Right atrium auricular region (tissue), 2 donors: ENCODE measurements at regions not wholly inside any gene's neighbourhood (a gene's known extent, or its start where the extent isn't known, plus 50 kb on each side); places are given as distances from the start of the nearest gene placed in this dataset.

ENCODE experiments used
- DNase-seq: peaks from one replicate; pipeline ENCODE4 v3.0.0-alpha.2; 2019; ENCODE audit warnings: low spot score
- H3K27ac ChIP-seq, 2 donors: fragments of 200-600 bp; sonication (generic); 1 replicate in 1 of 2; 2 replicates in 1 of 2; pipeline ENCODE4 v1.5.1; 2016 to 2019
- H3K27me3 ChIP-seq, 2 donors: fragments of 200-600 bp; sonication (generic); one replicate each; pipeline versions ENCODE4 v1.5.1 to v1.6.0; 2017 to 2019
- H3K36me3 ChIP-seq: fragments of 200-600 bp; sonication (generic); one replicate; pipeline ENCODE4 v1.5.1; 2016
- H3K4me1 ChIP-seq, 2 donors: fragments of 200-600 bp; sonication (generic); one replicate each; pipeline versions ENCODE4 v1.5.1 to v1.6.0; 2017 to 2019
- H3K4me3 ChIP-seq, 2 donors: fragments of 200-600 bp; sonication (generic); 1 replicate in 1 of 2; 2 replicates in 1 of 2; pipeline ENCODE4 v1.5.1; 2017 to 2019; ENCODE audit warnings: mild to moderate bottlenecking in 1 of 2, moderate library complexity in 1 of 2
- H3K9me3 ChIP-seq, 2 donors: fragments of 200-600 bp; sonication (generic); one replicate each; pipeline ENCODE4 v1.5.1; 2019
- CTCF ChIP-seq, 2 donors: fragments of 200-600 bp; sonication (generic); IDR thresholded peaks; one replicate each; pipeline ENCODE4 v1.5.1; 2019; ENCODE audit warnings: antibody characterized with exemption in 2 of 2

- Histone ChIP-seq H3K9me3 (no peaks in the 10 kb centered on the region), H3K4me3 (no peak overlapping the region), H3K4me1 (no peaks in the 10 kb centered on the region), H3K36me3 (no peaks in the 10 kb centered on the region), H3K27ac (no peak overlapping the region), H3K27me3 (no peaks in the 10 kb centered on the region)
- no peak for DNase-seq
- no peak for TF ChIP-seq CTCF (IDR thresholded peaks at IDR 0.05)
These were observed 394.6 kb upstream of the RORA start for GRCh38 chr15:61623746-61624145.

- Histone ChIP-seq H3K27me3 (no peaks in the 10 kb centered on the region), H3K4me1 (no peaks in the 10 kb centered on the region), H3K4me3 (no peak overlapping the region), H3K36me3 (no peaks in the 10 kb centered on the region), H3K9me3 (peaks cover 0 to 17% of the 10 kb centered on the region in 2 donors), H3K27ac (no peak overlapping the region)
- no peak for TF ChIP-seq CTCF (IDR thresholded peaks at IDR 0.05)
- no peak for DNase-seq
These were observed 392.8 kb upstream of the RORA start for GRCh38 chr15:61621865-61622264.

- TF ChIP-seq CTCF (IDR thresholded peaks at IDR 0.05), result peak in 1 of 2 donors; percentile 60
- no peak for DNase-seq
These were observed 392.0 kb upstream of the RORA start for GRCh38 chr15:61621146-61621545.

GRCh38 chr15:61620151-61620550 is 391.0 kb upstream of the RORA start:
- TF ChIP-seq CTCF (IDR thresholded peaks at IDR 0.05), result no peak

More at GRCh38 chr15:61621146-61621545, 392.0 kb upstream of the RORA start:
- no peak overlapping the region for H3K4me3 ChIP-seq
- no peak overlapping the region for H3K27ac ChIP-seq
- H3K9me3 ChIP-seq, result peaks cover 0 to 20% of the 10 kb centered on the region in 2 donors
- H3K4me1 ChIP-seq, result no peaks in the 10 kb centered on the region
- H3K27me3 ChIP-seq, result no peaks in the 10 kb centered on the region
- no peaks in the 10 kb centered on the region for H3K36me3 ChIP-seq

GRCh38 chr15:61613729-61614128 is 384.6 kb upstream of the RORA start:
- no peak for TF ChIP-seq CTCF (IDR thresholded peaks at IDR 0.05)
- DNase-seq, result no peak
- Histone ChIP-seq H3K4me1 (no peaks in the 10 kb centered on the region), H3K27me3 (no peaks in the 10 kb centered on the region), H3K9me3 (peaks cover 0 to 54% of the 10 kb centered on the region in 2 donors), H3K4me3 (no peak overlapping the region), H3K27ac (no peak overlapping the region), H3K36me3 (no peaks in the 10 kb centered on the region)

More at GRCh38 chr15:61620151-61620550, 391.0 kb upstream of the RORA start:
- Histone ChIP-seq H3K4me1 (no peaks in the 10 kb centered on the region), H3K4me3 (no peak overlapping the region), H3K27ac (no peak overlapping the region), H3K27me3 (no peaks in the 10 kb centered on the region), H3K36me3 (no peaks in the 10 kb centered on the region), H3K9me3 (peaks cover 0 to 27% of the 10 kb centered on the region in 2 donors)
- no peak for DNase-seq

- Histone ChIP-seq H3K36me3 (no peaks in the 10 kb centered on the region), H3K4me3 (no peak overlapping the region), H3K9me3 (peaks cover 0 to 48% of the 10 kb centered on the region in 2 donors), H3K4me1 (no peaks in the 10 kb centered on the region), H3K27me3 (no peaks in the 10 kb centered on the region), H3K27ac (no peak overlapping the region)
- DNase-seq, result no peak
- no peak for TF ChIP-seq CTCF (IDR thresholded peaks at IDR 0.05)
These were observed 384.0 kb upstream of the RORA start for GRCh38 chr15:61613138-61613537.
